H9 (cell line): ENCODE measurements at regions not wholly inside any gene's neighbourhood (a gene's known extent, or its start where the extent isn't known, plus 50 kb on each side); places are given as distances from the start of the nearest gene placed in this dataset.

Source experiments
- DNase-seq: peaks from one replicate; pipeline ENCODE4 v3.0.0-alpha.2; 2017
- H2AFZ ChIP-seq: one replicate; pipeline ENCODE4 v1.6.1; 2013; ENCODE audit warnings: mild to moderate bottlenecking, low read length, control low read depth, moderate library complexity
- H2AK5ac ChIP-seq: 2 replicates; pipeline ENCODE4 v1.6.1; 2013; ENCODE audit warnings: low read length, control low read depth, mixed read lengths; ENCODE audit not compliant: insufficient read length
- H2BK120ac ChIP-seq: one replicate; pipeline ENCODE4 v1.6.1; 2013; ENCODE audit warnings: low read depth, mild to moderate bottlenecking, low read length, control low read depth, inconsistent platforms; ENCODE audit not compliant: poor library complexity, severe bottlenecking
- H2BK12ac ChIP-seq: 2 replicates; pipeline ENCODE4 v1.6.1; 2013; ENCODE audit warnings: low read length, control low read depth, mixed read lengths, low read depth; ENCODE audit not compliant: insufficient read length
- H2BK15ac ChIP-seq: 2 replicates; pipeline ENCODE4 v1.6.1; 2013; ENCODE audit warnings: low read depth, low read length, control low read depth
- H2BK20ac ChIP-seq: one replicate; pipeline ENCODE4 v1.6.1; 2013; ENCODE audit warnings: low read depth, mild to moderate bottlenecking, low read length, control low read depth, inconsistent platforms; ENCODE audit not compliant: poor library complexity, severe bottlenecking
- H2BK5ac ChIP-seq: 2 replicates; pipeline ENCODE4 v1.6.1; 2013; ENCODE audit warnings: low read length, control low read depth, mixed read lengths; ENCODE audit not compliant: insufficient read length
- H3K14ac ChIP-seq: 2 replicates; pipeline ENCODE4 v1.6.1; 2013; ENCODE audit warnings: low read length, control low read depth; ENCODE audit not compliant: insufficient read depth
- H3K18ac ChIP-seq: 2 replicates; pipeline ENCODE4 v1.6.1; 2013; ENCODE audit warnings: low read depth, mild to moderate bottlenecking, mixed read lengths, low read length, control low read depth; ENCODE audit not compliant: insufficient read length
- H3K23ac ChIP-seq: 2 replicates; pipeline ENCODE4 v1.6.1; 2013; ENCODE audit warnings: low read length, control low read depth, mixed read lengths, low read depth; ENCODE audit not compliant: insufficient read length
- H3K23me2 ChIP-seq: 2 replicates; pipeline ENCODE4 v1.6.1; 2013; ENCODE audit warnings: low read depth, mild to moderate bottlenecking, mixed read lengths, low read length, control low read depth; ENCODE audit not compliant: insufficient read length, poor library complexity, severe bottlenecking
- H3K27ac ChIP-seq: 2 replicates; pipeline ENCODE4 v1.5.1; 2013; ENCODE audit warnings: low read length, control low read depth, mixed read lengths, low read depth; ENCODE audit not compliant: insufficient read length
- H3K27me3 ChIP-seq: 2 replicates; pipeline ENCODE4 v1.6.1; 2013; ENCODE audit warnings: low read length, control low read depth, inconsistent platforms; ENCODE audit not compliant: insufficient read depth
- H3K4ac ChIP-seq: 2 replicates; pipeline ENCODE4 v1.6.1; 2013; ENCODE audit warnings: low read depth, mild to moderate bottlenecking, control low read depth, inconsistent platforms, low read length, moderate library complexity
- H3K4me1 ChIP-seq: 2 replicates; pipeline ENCODE4 v1.6.1; 2013; ENCODE audit warnings: low read length, control low read depth, inconsistent platforms; ENCODE audit not compliant: insufficient read depth
- H3K4me2 ChIP-seq: 2 replicates; pipeline ENCODE4 v1.6.1; 2013; ENCODE audit warnings: low read length, control low read depth, mixed read lengths; ENCODE audit not compliant: insufficient read length, insufficient read depth
- H3K56ac ChIP-seq: 2 replicates; pipeline ENCODE4 v1.6.1; 2013; ENCODE audit warnings: low read depth, mild to moderate bottlenecking, mixed read lengths, low read length, control low read depth; ENCODE audit not compliant: insufficient read length
- H3K79me1 ChIP-seq: 2 replicates; pipeline ENCODE4 v1.6.1; 2013; ENCODE audit warnings: low read depth, mild to moderate bottlenecking, moderate library complexity, low read length, control low read depth, inconsistent platforms; ENCODE audit not compliant: insufficient read depth, poor library complexity, severe bottlenecking
- H3K79me2 ChIP-seq: 2 replicates; pipeline ENCODE4 v1.6.1; 2013; ENCODE audit warnings: low read length, control low read depth, inconsistent platforms; ENCODE audit not compliant: insufficient read depth
- H3K9ac ChIP-seq: 2 replicates; pipeline ENCODE4 v1.6.1; 2013; ENCODE audit warnings: low read length, control low read depth, mixed read lengths; ENCODE audit not compliant: insufficient read length; ENCODE audit errors: extremely low read depth
- H3K9me3 ChIP-seq: one replicate; pipeline ENCODE4 v1.6.1; 2013; ENCODE audit warnings: low read depth, low read length, inconsistent platforms; ENCODE audit not compliant: control insufficient read depth
- H3T11ph ChIP-seq: one replicate; pipeline ENCODE4 v1.6.1; 2013; ENCODE audit warnings: mild to moderate bottlenecking, low read length, control low read depth, inconsistent platforms
- H4K20me1 ChIP-seq: one replicate; pipeline ENCODE4 v1.6.1; 2013; ENCODE audit not compliant: control insufficient read depth, insufficient read length, insufficient read depth
- H4K5ac ChIP-seq: 2 replicates; pipeline ENCODE4 v1.6.1; 2013; ENCODE audit warnings: low read depth, mild to moderate bottlenecking, mixed read lengths, low read length, control low read depth; ENCODE audit not compliant: insufficient read length
- H4K8ac ChIP-seq: replicated peaks from 2 replicates; pipeline ENCODE4 v1.6.1; 2013; ENCODE audit warnings: low read length, control low read depth, mixed read lengths, low read depth; ENCODE audit not compliant: insufficient read length
- H4K91ac ChIP-seq: 2 replicates; pipeline ENCODE4 v1.6.1; 2013; ENCODE audit warnings: low read depth, mild to moderate bottlenecking, moderate library complexity, mixed read lengths, low read length, control low read depth; ENCODE audit not compliant: insufficient read length
- H3K27ac Mint-ChIP-seq, 3 experiments: 2 replicates in 2 of 3; 3 replicates in 1 of 3; pipeline ENCODE4 v1.8.0; 2020 to 2021; ENCODE audit warnings: mixed read lengths in 3 of 3, mild to moderate bottlenecking in 1 of 3, moderate library complexity in 1 of 3
- H3K27me3 Mint-ChIP-seq: 2 replicates; pipeline ENCODE4 v1.8.0; 2021; ENCODE audit warnings: low read depth, mild to moderate bottlenecking, moderate library complexity, mixed read lengths
- H3K36me3 Mint-ChIP-seq, 3 experiments: 2 replicates in 2 of 3; 3 replicates in 1 of 3; pipeline ENCODE4 v1.8.0; 2020 to 2021; ENCODE audit warnings: low read depth in 3 of 3, mixed read lengths in 3 of 3; ENCODE audit not compliant: insufficient read depth in 1 of 3
- H3K4me1 Mint-ChIP-seq, 2 experiments: 2 replicates each; pipeline ENCODE4 v1.8.0; 2020; ENCODE audit warnings: mixed read lengths in 2 of 2
- H3K4me3 Mint-ChIP-seq, 2 experiments: 2 replicates in 1 of 2; 3 replicates in 1 of 2; pipeline ENCODE4 v1.8.0; 2020 to 2021; ENCODE audit warnings: mild to moderate bottlenecking in 2 of 2, mixed read lengths in 2 of 2, moderate library complexity in 1 of 2
- H3K9me3 Mint-ChIP-seq, 2 experiments: 2 replicates in 1 of 2; 3 replicates in 1 of 2; pipeline ENCODE4 v1.8.0; 2020; ENCODE audit warnings: mild to moderate bottlenecking in 2 of 2, mixed read lengths in 2 of 2, moderate library complexity in 1 of 2
- WGBS: extraction: QIAGEN DNeasy Blood & Tissue Kit; methylation state at CpG from one replicate; pipeline ENCODE4 v1.1.7; 2013; ENCODE audit warnings: missing lambda C conversion rate, low lambda C conversion rate, mixed read lengths; ENCODE audit not compliant: insufficient read length; ENCODE audit errors: extremely low coverage; 5-methylcytosine and 5-hydroxymethylcytosine counted together
- TF ChIP-seq, protein P1 (sequence below): fragments of 200-600 bp; sonication (generic); conservative IDR thresholded peaks from 3 replicates; pipeline ENCODE4 v1.8.0; 2021; ENCODE audit warnings: antibody characterized with exemption, mild to moderate bottlenecking

DNA sequence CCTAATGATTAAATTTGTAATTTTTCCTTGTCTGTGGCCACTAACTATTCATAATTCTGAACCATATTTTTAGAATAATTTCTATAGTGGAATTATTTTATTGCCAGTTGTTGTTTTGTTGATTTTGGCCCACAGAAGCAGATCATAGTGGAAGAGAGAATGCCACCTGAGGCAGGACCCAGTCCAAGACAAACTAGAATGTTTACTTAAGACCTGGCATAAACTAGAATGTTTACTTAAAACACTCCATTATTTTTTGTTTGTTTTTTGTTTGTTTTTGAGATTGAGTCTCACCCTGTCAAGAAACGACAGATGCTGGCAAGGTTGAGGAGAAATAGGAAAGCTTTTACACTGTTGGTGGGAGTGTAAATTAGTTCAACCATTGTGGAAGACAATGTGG, 310.2 kb downstream of the MRPL39 start:
- Histone ChIP-seq H2BK12ac (no peak overlapping the region), H3K4me1 (no peaks in the 10 kb centered on the region; the same call in 1 of the 2 replicates), H3T11ph (no peak overlapping the region), H3K14ac (no peak overlapping the region), H3K23ac (no peak overlapping the region), H3K23me2 (no peaks in the 10 kb centered on the region), H2BK15ac (no peak overlapping the region), H4K5ac (no peak overlapping the region), H3K9me3 (no peaks in the 10 kb centered on the region), H2BK120ac (no peak overlapping the region), H3K79me2 (no peaks in the 10 kb centered on the region), H2AK5ac (no peak overlapping the region), H2AFZ (no peak overlapping the region), H3K18ac (no peak overlapping the region), H3K4ac (no peak overlapping the region), H3K79me1 (no peaks in the 10 kb centered on the region), H3K27me3 (no peaks in the 10 kb centered on the region), H2BK5ac (no peak overlapping the region), H4K8ac (no peak overlapping the region), H3K27ac (no peak overlapping the region), H4K20me1 (no peaks in the 10 kb centered on the region), H4K91ac (no peak overlapping the region), H2BK20ac (no peak overlapping the region), H3K56ac (no peak overlapping the region), H3K4me2 (no peak overlapping the region), H3K9ac (no peak overlapping the region)
- no peak for DNase-seq
- TF ChIP-seq, protein P1, sequence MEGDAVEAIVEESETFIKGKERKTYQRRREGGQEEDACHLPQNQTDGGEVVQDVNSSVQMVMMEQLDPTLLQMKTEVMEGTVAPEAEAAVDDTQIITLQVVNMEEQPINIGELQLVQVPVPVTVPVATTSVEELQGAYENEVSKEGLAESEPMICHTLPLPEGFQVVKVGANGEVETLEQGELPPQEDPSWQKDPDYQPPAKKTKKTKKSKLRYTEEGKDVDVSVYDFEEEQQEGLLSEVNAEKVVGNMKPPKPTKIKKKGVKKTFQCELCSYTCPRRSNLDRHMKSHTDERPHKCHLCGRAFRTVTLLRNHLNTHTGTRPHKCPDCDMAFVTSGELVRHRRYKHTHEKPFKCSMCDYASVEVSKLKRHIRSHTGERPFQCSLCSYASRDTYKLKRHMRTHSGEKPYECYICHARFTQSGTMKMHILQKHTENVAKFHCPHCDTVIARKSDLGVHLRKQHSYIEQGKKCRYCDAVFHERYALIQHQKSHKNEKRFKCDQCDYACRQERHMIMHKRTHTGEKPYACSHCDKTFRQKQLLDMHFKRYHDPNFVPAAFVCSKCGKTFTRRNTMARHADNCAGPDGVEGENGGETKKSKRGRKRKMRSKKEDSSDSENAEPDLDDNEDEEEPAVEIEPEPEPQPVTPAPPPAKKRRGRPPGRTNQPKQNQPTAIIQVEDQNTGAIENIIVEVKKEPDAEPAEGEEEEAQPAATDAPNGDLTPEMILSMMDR = no peak
- no peak overlapping the region for H3K4me3 Mint-ChIP-seq
- no peaks in the 10 kb centered on the region; a peak in 1 of 7 replicates for H3K36me3 Mint-ChIP-seq
- H3K27me3 Mint-ChIP-seq = no peaks in the 10 kb centered on the region; the same call in 1 of the 2 replicates
- WGBS = no CpG with 5 or more reads among the region's 1 CpG
- peaks cover 0 to 3% of the 10 kb centered on the region in 2 experiments; a peak in 3 of 5 replicates for H3K9me3 Mint-ChIP-seq
- no peak overlapping the region for H3K27ac Mint-ChIP-seq
- peaks cover 14 to 17% of the 10 kb centered on the region in 2 experiments for H3K4me1 Mint-ChIP-seq
